ENCODE measurements at regions not wholly inside any gene's neighbourhood (a gene's known extent, or its start where the extent isn't known, plus 50 kb on each side); places are given as distances from the start of the nearest gene placed in this dataset.

- Mint-ChIP-seq H3K4me3 (no peak overlapping the region), H3K27ac (no peak overlapping the region), H3K36me3 (ENCODE audit: low read depth) (no peaks in the 10 kb centered on the region), H3K9me3 (no peaks in the 10 kb centered on the region), H3K4me1 (peaks cover 28% of the 10 kb centered on the region), H3K27me3 (ENCODE audit: insufficient read depth) (peaks cover 4% of the 10 kb centered on the region)
- DNase-seq, result no peak
- H3K9me3 ChIP-seq (ENCODE audit: control insufficient read depth, low read length), result no peaks in the 10 kb centered on the region
- H3K4me1 ChIP-seq (ENCODE audit: control insufficient read depth, insufficient read depth, low read length), result peaks cover 15% of the 10 kb centered on the region
- no peak overlapping the region for H3K27ac ChIP-seq (ENCODE audit: low read depth, low read length)
- H3K9ac ChIP-seq (ENCODE audit: extremely low read depth, low read length, poor library complexity, severe bottlenecking), result no peak overlapping the region
- WGBS, 2 experiments (ENCODE audit: insufficient coverage in 1 of 2, insufficient read length in 1 of 2), result 92 to 96% methylated on average over 3 to 4 of the region's 4 CpGs
- H3K4me3 ChIP-seq (ENCODE audit: low read length), result no peak overlapping the region
- no peaks in the 10 kb centered on the region for H3K36me3 ChIP-seq (ENCODE audit: control insufficient read depth, insufficient read depth, low read length)
- TF ChIP-seq, protein P1, sequence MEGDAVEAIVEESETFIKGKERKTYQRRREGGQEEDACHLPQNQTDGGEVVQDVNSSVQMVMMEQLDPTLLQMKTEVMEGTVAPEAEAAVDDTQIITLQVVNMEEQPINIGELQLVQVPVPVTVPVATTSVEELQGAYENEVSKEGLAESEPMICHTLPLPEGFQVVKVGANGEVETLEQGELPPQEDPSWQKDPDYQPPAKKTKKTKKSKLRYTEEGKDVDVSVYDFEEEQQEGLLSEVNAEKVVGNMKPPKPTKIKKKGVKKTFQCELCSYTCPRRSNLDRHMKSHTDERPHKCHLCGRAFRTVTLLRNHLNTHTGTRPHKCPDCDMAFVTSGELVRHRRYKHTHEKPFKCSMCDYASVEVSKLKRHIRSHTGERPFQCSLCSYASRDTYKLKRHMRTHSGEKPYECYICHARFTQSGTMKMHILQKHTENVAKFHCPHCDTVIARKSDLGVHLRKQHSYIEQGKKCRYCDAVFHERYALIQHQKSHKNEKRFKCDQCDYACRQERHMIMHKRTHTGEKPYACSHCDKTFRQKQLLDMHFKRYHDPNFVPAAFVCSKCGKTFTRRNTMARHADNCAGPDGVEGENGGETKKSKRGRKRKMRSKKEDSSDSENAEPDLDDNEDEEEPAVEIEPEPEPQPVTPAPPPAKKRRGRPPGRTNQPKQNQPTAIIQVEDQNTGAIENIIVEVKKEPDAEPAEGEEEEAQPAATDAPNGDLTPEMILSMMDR (conservative IDR thresholded peaks at IDR 0.05), result no peak
- H3K27me3 ChIP-seq (ENCODE audit: control insufficient read depth, insufficient read depth, low read length, poor library complexity, severe bottlenecking), result no peaks in the 10 kb centered on the region
Observed at GRCh38 chr13:106095919-106096318, 439.5 kb downstream of the EFNB2 start.

DNA sequence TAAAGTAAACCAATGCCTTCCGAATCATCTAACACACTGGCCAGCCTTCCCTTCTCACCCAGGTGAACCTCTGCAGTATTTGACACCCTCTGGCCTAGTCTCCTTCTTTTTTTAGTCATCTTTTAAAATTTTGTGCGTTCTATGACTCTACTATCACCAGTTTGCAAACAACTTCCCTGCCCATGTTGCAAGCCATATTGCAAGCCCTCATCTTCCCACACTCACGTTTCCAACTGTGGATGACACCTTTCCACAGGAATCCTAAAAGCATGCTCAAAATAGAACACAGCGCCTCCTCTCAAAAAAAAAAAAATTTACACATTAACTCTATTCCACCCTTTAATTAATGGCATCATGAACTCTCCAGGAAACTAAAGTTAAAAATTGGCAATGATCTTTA lies 440.1 kb downstream of the EFNB2 start:
- Histone ChIP-seq H3K4me3 (ENCODE audit: low read length) (no peak overlapping the region), H3K4me1 (ENCODE audit: control insufficient read depth, insufficient read depth, low read length) (peaks cover 15% of the 10 kb centered on the region), H3K9me3 (ENCODE audit: control insufficient read depth, low read length) (no peaks in the 10 kb centered on the region), H3K36me3 (ENCODE audit: control insufficient read depth, insufficient read depth, low read length) (no peaks in the 10 kb centered on the region), H3K9ac (ENCODE audit: extremely low read depth, low read length, poor library complexity, severe bottlenecking) (no peak overlapping the region), H3K27me3 (ENCODE audit: control insufficient read depth, insufficient read depth, low read length, poor library complexity, severe bottlenecking) (no peaks in the 10 kb centered on the region), H3K27ac (ENCODE audit: low read depth, low read length) (no peak overlapping the region)
- peaks cover 5% of the 10 kb centered on the region for H3K27me3 Mint-ChIP-seq (ENCODE audit: insufficient read depth)
- WGBS, 2 experiments (ENCODE audit: insufficient coverage in 1 of 2, insufficient read length in 1 of 2), result 90 to 93% methylated on average over 4 of the region's 4 CpGs
- no peak for DNase-seq
- H3K27ac Mint-ChIP-seq, result no peak overlapping the region
- peaks cover 24% of the 10 kb centered on the region for H3K4me1 Mint-ChIP-seq
- no peaks in the 10 kb centered on the region for H3K9me3 Mint-ChIP-seq
- TF ChIP-seq, protein P1 (conservative IDR thresholded peaks at IDR 0.05), result peak; percentile 16
- no peaks in the 10 kb centered on the region for H3K36me3 Mint-ChIP-seq (ENCODE audit: low read depth)
- no peak overlapping the region for H3K4me3 Mint-ChIP-seq

DNA sequence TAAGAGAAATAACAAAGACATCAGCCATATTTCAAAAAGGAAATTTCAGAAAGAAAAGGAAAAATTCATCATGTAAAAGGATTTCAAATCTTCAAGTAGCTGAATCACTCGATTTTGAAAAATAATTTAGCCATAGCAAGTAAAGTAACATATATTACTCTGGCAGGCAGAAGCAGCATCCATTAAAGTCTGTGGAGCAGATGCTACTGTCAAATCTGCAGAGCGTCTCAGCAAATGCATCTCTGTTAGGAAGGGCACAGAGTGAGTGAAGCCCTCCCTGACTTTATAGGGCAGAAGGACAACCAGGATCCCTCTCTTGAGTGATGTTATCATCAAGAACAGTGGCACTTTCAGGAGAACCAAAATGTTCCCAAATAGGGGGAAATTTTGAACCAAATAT lies 445.5 kb downstream of the EFNB2 start:
- Histone ChIP-seq H3K4me1 (ENCODE audit: control insufficient read depth, insufficient read depth, low read length) (no peaks in the 10 kb centered on the region), H3K9ac (ENCODE audit: extremely low read depth, low read length, poor library complexity, severe bottlenecking) (no peak overlapping the region), H3K4me3 (ENCODE audit: low read length) (no peak overlapping the region), H3K27ac (ENCODE audit: low read depth, low read length) (no peak overlapping the region), H3K9me3 (ENCODE audit: control insufficient read depth, low read length) (no peaks in the 10 kb centered on the region), H3K27me3 (ENCODE audit: control insufficient read depth, insufficient read depth, low read length, poor library complexity, severe bottlenecking) (no peaks in the 10 kb centered on the region), H3K36me3 (ENCODE audit: control insufficient read depth, insufficient read depth, low read length) (no peaks in the 10 kb centered on the region)
- TF ChIP-seq, protein P1 (conservative IDR thresholded peaks at IDR 0.05), result no peak
- Mint-ChIP-seq H3K27me3 (ENCODE audit: insufficient read depth) (peaks cover 12% of the 10 kb centered on the region), H3K27ac (no peak overlapping the region), H3K4me3 (no peak overlapping the region), H3K9me3 (no peaks in the 10 kb centered on the region), H3K4me1 (peaks cover 2% of the 10 kb centered on the region), H3K36me3 (ENCODE audit: low read depth) (no peaks in the 10 kb centered on the region)
- 80 to 88% methylated on average over 1 to 2 of the region's 2 CpGs for WGBS, 2 experiments (ENCODE audit: insufficient coverage in 1 of 2, insufficient read length in 1 of 2)
- no peak for DNase-seq

Data from endodermal cell (in vitro differentiated cells).